HG02938 (cell line): ENCODE measurements at regions not wholly inside any gene's neighbourhood (a gene's known extent, or its start where the extent isn't known, plus 50 kb on each side); places are given as distances from the start of the nearest gene placed in this dataset.
"Not testable (repeated sequence)": the region's sequence is repeated elsewhere in the genome, so short reads cannot be mapped to it uniquely, and the experiment has no call there.

Experiments
- ATAC-seq: cut with Tn5 transposase; IDR thresholded peaks from one replicate; pipeline ENCODE4 v1.9.1; 2021; ENCODE audit warnings: mild to moderate bottlenecking, moderate library complexity; ENCODE audit not compliant: unreplicated experiment

DNA sequence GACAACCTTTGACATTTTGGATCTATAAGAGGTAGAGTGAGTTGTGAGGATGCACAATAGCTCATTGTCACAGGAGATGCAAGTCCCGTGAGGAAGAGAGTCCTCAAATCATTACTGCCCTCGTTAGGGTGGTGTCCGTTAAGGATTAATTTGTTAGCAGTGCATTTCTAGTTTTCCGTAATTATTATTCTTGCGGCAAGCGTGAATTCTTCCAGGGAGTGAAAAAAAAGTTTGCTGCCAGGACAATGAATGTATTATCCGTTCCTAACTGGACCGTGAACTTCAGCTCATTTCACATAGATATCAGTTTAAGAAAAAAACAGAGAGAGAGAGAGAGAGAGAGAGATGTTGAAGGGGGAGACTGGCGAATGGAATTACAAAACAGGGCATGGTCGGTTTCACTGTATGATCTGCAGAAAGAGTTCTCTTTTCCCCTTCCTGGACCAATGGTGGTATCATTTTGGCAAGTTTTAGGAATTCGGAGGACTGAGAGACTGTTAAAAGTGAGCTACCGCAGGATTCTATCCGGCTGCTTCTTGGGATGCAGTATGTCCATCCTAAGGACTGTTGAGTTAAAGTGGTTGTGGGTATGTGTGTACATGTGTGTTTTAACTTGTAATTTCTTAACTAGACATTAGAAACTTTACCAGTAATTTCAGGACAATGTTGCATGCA is 216.0 kb upstream of the NFIA start:
- no peak for ATAC-seq

DNA sequence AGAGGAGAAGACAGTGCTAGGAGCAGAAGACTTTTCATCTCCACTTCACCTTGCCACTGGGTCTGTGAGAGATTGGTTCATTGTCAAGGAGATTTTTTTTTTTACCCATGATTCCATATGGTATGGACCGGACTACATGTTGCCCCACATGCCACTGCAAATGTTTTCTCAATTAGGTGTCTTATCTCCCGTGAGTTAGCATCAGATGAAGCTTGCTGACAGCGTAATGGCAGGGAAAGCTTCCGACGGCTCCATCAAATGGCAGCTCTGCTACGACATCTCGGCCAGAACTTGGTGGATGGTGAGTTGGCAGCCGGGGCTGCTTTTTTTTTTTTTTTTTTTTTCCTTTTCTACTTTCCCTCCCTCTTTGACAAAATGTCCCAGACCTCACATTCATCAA is 217.2 kb upstream of the NFIA start:
- no peak for ATAC-seq

DNA sequence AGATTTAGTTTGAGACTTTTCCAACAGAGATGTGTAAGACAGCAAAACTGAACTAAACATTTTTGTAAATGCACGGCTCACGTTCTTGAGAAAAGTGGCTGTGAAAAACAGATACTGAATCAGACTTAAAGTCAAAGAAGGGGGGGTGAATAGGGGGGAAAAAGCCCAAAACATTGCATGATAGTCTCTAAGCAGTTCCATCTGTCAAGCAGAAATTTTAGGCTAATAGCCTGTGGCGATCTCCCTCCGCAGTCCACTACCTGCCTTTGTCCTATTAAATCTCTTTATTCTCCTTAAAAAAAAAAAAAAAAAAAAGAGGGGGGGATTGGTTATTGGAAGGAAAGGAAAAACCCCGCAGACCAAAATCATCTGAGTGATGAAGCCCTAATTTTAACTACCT is 217.6 kb upstream of the NFIA start:
- ATAC-seq = no peak

DNA sequence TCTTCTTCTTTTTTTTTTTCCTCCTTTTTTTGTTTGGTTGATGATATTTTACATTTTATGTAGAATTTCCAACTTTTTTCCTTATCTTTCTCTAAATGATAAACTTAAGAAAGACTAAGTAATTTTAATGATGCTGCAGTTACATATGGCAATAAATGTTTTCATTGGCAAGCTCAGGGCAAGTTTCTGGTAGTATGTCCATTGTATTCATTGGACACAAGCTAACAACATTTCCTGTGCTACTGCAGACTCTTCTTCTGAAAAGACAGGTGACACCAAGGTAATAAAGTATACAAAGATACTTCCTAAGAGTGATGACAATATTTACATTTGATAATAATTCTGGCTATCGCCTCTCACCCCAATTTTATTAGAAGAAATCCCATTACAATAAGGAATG is 219.2 kb upstream of the NFIA start:
- no peak for ATAC-seq

DNA sequence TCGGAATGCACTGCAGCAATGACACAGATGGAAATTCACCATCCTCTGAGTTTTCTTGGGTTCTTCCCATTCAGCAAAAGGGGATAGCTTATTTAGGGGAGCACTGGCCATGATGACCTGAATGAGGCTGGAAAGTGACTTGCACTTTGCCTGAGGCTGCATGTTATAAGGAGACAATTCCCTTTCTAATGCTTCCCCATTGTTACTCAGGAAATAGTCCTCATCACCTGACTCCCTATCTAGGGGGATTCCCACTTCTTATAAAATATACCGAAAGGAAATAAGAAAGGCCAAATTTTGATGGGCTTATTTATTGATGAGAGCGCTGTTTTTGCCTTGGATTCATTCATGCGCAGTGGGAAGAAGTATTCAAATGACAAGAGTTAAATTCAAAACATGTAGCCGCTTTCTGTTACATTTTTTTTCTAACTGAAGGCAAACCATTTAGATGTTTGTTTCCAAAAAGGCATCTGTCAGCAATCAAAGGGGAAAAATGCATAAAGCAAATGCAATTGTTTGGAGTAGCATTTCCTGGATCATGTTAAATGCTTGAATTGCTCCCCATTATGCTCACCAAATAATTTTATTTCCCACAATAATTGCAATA is 220.3 kb upstream of the NFIA start:
- ATAC-seq = no peak

DNA sequence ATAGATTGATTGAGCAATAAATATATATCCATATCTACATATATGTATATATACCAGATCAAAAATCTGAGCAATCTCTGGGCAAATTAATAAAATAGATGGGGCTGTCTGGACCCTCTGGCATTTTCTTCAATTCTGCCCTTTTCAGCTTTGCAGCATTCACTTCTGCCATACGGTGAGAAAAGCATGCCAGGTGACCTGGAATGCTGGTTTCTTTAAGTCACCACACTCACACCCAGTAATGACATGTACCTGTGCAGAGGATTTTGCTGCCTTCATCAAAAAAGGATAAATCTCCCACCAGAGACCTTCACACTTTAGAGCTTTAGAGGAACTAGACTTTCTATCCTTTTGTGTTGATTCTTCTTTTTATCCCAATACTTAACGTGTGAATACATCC is 223.2 kb upstream of the NFIA start:
- no peak for ATAC-seq

DNA sequence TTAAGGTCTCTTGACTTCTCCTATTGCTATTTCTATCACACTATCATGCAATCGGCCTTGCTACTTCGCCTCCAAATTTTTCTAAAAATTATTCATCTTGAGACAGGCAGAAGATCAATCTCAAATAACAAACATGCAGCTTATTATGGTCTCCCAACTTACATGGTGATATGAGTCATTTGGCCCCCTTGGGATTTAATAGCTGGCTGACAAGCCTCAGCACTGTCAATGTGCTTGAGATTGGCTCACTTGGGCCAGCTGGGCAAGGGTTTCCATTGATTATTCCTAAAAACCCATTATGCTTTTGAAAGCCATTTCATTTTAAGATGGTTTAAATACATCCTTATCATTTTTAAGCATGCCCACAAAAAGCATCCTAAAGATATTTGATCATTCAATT is 224.5 kb upstream of the NFIA start:
- no peak for ATAC-seq

DNA sequence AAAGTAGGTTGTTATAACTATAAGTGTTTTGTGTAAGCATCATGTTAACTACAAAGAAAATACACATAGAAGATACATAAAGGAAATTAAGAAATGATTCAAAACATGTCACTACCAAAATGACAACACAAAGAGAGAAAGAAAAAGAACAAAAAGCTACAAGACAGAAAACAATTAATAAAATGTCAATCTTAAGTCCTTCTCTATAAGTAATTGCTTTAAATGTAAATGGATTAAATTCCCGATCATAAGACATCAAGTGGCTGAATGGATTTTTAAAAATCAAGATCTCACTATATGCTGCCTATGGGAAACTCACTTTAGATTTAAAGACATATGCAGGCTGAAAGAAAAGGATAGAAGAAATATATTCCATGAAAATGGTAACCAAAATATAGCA is 232.3 kb upstream of the NFIA start:
- ATAC-seq = no peak

DNA sequence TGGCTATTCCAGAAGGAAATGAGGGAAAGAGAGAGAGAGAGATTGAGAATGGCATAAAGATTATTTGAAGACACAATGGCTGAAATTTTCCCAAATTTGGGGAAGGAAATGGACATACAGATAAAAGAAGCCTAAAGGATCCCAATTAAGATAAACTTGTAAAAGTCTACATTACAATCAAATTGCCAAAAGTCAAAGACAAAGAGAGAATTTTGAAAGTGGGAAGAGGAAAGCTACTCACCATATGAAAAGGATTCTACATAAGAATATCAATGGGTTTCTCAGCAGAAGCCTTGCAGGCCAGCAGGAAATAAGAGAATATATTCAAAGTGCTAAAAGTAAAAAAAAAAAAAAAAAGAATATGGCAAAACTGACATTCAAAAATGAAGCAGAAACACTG is 233.0 kb upstream of the NFIA start:
- no peak for ATAC-seq

DNA sequence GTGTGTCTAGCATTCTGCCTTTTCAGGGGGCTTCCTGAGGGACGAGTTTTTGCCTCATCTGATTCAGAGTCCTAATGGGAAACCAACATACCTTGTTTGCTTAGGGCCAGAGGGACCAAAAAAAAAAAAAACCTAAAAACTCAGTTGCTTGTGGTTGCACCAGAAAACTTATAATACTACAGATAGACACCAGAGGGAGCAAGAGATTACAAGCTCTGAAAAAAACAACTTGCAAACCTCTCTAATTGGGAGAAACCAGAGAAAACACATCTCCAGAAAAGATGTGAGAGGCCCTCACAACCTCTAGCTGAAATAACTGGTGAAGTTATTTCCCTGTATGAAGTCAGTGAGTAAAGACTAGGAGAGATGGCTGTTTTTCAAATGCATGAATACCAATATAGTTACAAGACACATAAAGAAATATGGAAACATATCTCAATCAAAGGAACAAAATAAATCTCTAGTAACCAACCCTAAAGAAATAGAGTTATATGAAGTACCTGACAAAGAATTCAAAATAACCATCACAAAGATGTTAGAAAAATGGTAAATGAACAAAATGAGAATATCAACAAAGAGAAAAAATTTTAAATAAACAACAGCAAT is 233.7 kb upstream of the NFIA start:
- no peak for ATAC-seq

DNA sequence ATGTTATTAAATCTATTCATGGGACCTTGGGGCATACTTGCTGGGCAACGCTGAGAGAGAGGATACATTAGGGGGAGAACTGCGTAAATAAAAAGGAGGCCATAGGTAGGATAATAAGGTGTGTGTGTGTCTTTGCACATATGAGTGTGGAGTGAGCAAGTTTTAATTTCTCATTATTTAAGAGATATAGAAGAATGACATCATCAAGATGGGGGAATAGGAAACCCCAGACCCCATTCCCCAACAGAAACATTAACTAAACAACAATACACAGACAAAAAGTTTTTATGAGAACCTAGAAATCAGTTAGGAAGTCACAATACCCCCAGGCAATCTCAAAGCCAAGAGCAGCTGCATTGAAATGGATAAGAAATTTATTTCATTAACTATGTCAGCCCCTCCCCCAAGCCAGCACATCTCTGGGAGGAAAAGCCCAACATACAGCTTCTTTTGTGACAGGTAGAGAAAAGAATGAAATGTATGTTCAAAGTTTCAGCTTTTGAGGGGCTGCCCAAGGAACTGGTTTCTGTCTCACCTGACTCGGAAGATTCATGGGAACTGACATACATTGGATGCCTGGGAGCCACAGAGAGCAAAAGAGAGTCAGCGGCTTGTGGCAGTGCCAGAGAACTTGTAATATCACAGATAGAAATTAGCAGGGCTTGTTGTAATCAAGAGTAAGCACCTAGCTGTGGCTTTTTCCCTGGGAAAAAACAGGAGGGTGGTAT is 234.3 kb upstream of the NFIA start:
- ATAC-seq = no peak

DNA sequence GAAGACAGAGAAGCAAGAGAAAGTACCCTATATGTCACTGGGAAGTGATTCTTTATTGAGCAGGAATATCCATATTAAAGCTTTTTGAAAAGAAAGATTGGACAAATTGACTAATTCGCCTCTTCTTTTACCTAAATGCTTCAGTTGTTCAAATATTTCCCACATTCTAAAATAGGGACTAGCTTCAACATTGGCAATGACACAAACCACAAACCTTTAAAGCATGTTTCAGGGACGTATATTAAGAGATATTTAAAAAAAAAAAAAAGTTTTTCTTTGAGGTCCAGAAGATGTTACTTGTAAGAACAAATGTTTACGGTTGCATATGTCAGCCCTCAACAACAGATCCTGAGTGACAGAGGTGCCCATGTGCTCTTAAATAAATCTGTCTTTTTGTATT is 235.0 kb upstream of the NFIA start:
- ATAC-seq = no peak

DNA sequence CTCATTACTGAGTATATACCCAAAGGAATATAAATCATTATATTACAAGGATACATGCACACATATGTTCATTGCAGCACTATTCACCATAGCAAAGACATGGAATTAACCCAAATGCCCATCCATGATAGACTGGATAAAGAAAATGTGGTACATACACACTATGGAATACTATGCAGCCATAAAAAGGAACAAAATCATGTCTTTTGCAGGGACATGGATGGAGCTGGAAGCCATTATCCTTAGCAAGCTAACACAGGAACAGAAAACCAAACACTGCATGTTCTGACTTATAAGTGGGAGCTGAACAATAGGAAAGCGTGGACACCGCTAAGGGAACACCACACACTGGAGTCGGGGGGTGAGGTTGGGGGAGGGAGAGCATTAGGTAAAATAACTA is 236.7 kb upstream of the NFIA start:
- not testable (repeated sequence) for ATAC-seq

DNA sequence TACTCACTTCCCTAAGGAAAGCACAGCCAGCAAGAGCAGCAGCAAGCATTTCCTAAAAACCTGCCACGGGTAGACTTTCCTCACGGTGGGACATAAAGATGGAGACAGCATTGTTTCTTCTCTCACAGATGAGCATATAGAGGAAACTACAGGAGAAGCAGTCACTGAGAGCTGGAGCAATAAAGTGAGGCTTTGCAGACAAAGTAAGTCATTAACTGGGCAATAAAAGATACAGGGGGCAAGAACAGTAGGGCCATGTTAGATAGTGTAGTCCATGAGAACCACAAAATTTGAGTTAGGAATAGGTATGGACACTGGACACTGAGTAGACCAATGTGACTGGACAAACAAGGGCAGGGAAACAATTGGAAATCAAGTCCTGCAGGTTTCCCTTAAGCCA is 240.1 kb upstream of the NFIA start:
- ATAC-seq = no peak

DNA sequence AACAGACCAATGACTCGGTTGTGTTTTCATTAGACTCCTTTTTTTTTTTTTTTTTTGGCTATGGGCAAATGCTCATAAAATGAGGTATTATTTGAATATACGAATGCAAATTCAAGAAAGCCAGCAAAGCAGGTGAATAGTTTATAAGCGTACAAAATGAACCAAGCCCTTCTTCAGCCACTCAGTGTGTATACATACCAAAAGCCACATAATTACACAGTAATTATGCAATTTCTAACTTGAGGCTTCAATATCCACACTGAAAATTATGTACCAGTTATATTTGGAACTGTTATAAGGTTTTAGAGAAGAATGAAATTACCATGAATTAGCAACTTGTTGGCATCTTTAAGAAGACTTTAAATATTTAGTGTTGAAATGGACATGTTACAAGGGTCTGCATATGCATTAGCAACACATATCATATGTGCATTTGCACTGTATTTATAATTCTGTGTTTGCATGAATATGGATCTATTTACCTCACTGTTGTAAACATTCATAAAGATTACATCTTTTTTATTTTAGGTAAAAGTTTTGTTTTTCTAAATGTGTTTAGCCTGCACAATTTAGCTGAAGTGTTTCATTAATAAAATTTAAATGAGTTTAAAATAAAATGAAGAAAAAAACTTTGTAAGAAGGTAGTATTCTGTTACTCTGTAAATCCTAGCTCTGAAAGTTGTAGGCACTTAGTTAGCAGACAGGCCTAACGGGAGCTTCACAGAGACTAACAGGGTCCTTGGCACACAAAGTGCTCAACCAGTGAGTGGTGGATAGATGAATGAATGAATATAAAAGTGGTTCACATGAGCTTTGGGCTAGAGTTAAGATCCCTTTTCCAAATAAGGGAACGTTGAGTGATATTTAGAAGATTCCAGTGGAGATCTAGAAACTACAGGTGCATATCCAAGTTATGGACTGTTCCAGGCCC is 241.0 kb upstream of the NFIA start:
- no peak for ATAC-seq

DNA sequence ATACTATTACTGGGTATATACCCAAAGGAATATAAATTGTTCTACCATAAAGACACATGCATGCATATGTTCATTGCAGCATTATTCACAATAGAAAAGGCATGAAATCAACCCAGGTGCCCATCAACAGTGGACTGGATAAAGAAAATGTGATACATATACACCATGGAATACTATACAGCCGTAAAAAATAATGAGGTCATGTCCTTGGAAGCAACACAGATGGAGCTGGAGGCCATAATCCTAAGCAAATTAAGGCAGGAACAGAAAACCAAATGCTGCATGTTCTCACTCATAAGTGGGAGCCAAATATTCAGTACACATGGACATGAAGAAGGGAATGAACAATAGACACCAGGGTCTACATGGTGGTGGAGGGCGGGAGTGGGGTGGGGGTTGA is 241.9 kb upstream of the NFIA start:
- ATAC-seq = not testable (repeated sequence)

DNA sequence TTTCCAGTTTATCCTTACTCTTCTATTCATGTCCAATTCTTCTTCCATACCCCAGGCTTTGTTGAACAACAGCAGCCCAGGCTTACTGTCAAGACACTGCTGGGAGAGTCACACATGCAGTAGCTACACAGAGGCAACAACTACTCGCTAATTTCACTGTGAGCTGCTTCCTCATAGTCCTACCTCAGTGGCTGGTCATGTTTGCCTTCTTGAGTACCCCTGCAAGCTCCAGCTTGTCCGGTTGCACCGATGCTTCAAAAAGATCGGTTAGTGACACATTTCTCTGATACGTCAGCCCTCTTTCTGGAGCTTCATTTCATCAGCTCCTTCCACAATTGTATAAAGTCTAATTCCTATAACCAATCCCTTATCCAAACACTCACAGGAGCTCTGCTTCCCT is 246.7 kb upstream of the NFIA start:
- no peak for ATAC-seq

DNA sequence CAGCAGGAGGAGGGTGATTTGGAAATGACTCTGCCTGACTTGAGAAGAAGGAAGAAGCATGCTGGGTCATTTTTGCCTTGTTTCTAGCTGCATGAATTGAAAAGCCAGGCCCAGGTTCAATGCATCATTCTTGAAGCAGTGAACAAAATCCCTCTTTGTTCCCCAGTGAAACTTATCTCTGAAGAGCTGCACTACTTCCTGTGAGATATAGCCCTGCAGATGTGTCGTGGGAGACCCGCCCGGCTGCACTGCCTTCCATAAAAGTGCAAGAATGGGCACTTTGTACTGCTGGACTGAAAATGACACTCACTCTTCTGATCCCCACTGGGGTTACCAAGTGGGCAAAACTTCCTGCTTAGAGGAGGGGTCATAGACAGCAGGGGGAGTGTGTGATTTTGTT is 249.2 kb upstream of the NFIA start:
- no peak for ATAC-seq

DNA sequence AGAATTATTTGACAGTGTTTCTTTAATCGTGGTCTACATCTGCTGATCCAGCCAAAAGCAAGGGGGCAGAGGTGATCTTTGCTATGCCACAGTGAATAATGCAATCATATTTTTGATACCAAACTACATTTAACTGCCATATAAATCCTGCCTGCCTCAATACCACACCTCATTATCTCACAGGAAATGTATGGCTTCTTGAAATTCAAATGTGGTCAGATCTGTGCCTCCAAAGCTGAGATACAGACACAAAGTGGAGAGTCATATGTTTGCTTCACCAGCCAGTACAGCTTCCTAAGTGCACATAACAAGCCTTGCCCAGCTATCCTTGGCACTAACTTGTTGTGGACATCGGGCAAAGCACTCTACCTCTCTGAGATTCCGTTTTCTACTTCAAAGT is 250.0 kb upstream of the NFIA start:
- ATAC-seq = no peak

DNA sequence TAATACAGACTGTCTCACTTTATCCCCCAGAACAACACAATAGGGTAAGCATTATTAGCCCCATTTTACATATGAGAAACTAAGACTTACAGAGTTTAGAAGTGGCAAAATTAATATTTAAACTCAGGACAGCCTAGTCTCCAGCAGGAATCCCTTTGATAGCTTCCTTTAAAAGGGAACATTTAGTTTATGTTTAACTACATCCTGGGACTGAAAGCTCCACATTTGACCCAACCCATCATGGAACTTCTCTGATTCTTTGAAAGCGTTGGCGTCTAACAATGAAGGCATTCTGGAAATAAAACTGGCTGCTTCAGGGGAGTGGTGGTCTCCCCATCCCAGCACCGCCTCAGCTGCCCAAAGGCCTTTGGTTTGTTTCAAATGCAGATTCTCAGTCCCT is 250.6 kb upstream of the NFIA start:
- ATAC-seq = no peak

DNA sequence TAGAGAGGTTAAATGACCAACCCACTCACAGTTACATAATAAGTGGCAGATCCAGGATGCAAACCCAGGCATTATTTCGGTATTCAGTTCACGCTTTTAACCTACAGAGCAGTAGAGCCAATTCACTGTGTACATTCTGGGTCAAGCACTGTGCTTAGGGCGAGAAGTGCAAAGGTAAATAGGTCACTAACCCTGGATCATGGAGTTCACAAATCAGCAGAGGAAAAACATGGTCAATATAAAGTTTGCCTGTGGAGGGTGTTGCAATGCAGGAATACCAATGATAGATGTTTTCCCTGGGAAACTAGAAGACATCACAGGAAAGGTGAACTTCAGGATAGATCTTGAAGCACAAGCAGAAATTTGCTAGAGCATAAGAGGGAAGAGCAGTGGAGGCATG is 253.4 kb upstream of the NFIA start:
- no peak for ATAC-seq
